HG03558 (cell line): ENCODE measurements at regions not wholly inside any gene's neighbourhood (a gene's known extent, or its start where the extent isn't known, plus 50 kb on each side); places are given as distances from the start of the nearest gene placed in this dataset.
"Not testable (repeated sequence)": the region's sequence is repeated elsewhere in the genome, so short reads cannot be mapped to it uniquely, and the experiment has no call there.

Source experiments
- ATAC-seq: cut with Tn5 transposase; IDR thresholded peaks from one replicate; pipeline ENCODE4 v1.9.1; 2021; ENCODE audit warnings: moderate number of reproducible peaks; ENCODE audit not compliant: unreplicated experiment; ENCODE audit errors: extremely low read depth

DNA sequence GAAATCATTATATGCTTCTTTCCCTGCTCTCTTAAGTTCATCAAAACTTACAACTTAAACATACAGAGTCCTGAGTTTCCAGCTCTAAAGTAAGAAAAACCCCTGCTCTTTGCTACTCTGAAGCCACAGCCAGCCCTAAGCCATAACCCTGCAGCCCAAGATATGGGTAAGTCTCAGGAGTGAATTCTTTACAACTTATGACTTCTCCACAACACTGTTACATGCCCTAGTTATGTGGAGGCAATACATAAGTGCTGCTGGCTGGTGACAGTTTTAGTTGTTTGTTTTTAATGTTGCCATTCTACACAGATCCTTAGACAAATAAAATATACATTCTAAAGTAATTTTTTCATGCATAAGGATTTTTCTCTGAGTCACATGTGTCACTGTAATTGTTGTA, 100.2 kb downstream of the FBXO8 start:
- no peak for ATAC-seq

GRCh38 chr4:174181827-174182226, 101.6 kb downstream of the FBXO8 start:
- no peak for ATAC-seq

DNA sequence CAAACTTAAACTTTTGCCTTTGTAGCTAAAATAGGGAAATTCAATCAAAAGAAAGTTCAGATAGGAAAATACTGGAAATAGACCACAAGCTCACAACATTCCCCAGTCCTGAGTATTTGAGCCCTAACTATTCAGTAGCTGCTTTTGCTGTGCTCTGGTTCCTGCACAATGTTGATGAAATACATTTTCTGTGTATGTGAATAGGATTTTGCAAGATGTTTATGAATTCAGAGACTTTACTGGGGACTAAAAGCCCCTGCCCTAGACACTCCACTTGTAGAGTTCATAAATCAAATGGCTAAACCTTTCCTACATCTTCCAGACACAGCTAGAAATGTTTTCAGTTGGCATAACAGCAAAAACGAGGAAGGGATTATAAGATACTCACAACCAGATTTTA, 105.9 kb downstream of the FBXO8 start:
- ATAC-seq: no peak

DNA sequence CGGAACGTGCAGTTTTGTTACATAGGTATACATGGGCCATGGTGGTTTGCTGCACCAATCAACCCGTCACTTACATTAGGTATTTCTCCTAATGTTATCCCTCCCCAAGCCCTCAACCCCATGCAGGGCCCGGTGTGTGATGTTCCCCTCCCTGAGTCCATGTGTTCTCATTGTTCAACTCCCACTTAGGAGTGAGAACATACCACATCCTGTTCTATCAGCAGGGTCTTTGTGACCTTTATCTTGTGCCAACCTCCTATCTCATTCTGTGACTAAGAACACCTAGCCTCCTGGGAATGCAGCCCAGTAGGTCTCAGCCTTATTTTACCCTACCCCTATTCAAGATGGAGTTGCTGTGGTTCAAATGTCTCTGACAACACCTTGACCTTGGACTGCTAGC, 107.6 kb downstream of the FBXO8 start:
- not testable (repeated sequence) for ATAC-seq

- no peak for ATAC-seq
These were observed 110.1 kb downstream of the FBXO8 start for GRCh38 chr4:174173360-174173759.

DNA sequence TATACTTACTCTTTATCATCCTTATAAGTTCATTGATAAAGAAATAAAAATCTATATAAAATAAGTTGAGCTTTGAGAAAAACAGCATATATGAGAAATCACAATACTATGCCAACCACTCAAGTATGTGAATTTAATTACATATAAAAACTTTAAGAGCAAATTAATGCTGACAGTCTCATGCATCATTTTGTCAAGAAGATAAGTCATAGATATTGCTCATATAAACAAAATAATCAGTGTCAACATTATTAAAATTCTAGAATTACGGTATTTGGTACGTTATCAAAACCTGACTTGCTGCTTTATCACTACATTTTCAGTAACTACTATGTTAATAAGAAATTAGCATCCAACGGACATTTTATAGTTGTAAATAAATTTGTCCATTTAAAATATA, 111.2 kb downstream of the FBXO8 start:
- ATAC-seq: no peak

- ATAC-seq: no peak
These were observed 112.6 kb downstream of the FBXO8 start for GRCh38 chr4:174170906-174171305.

- ATAC-seq: no peak
These were observed 113.4 kb downstream of the FBXO8 start for GRCh38 chr4:174170091-174170490.

DNA sequence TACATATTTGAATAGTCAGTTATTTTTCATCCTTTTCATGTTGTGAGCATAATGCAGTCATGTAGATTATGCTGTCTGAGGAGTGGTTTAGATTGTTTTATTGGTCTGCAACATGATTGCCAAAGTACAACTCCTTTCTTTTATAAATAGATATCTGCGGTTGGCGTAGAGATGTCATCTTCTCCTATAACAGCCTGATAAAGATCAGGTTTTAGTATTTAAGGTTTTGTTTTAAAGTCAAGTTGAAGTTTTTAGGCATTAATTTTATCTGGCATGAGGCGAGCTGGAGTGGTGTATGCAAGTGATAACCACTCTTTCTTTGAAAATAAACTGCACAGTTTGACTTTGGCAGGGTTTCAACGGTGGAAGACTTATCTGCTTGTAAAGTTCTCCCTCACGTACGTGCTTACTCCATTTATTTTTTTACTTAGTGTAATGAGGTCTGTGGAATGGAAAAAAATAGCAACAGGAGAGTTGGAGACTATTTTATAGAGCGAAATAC, 126.3 kb downstream of the FBXO8 start:
- ATAC-seq: no peak

- peak; percentile 66 for ATAC-seq
These were observed 127.1 kb downstream of the FBXO8 start for GRCh38 chr4:174156239-174156826.

- ATAC-seq: no peak
These were observed 129.1 kb downstream of the FBXO8 start for GRCh38 chr4:174154215-174154854.

GRCh38 chr4:174152717-174153466, 130.6 kb downstream of the FBXO8 start:
- no peak for ATAC-seq

DNA sequence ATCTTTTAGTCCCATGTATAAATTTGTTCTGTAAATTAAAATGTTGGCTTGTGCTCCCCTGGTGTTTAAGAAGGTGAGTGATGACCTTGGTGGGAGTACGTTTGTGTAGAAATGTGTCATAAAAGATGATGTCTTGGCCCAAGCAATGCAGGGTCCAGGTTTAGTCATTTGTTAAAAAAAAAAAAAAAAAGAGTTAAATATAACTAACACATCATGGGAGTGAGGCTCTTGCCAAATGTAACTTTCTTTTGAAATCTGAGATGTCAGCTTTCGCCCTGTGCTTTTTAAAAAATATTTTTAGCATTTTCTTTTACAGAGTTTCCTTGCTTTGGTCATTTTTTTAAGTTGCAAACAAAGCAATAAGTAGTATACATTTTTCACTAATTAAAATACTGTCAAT, 135.6 kb downstream of the FBXO8 start:
- no peak for ATAC-seq

DNA sequence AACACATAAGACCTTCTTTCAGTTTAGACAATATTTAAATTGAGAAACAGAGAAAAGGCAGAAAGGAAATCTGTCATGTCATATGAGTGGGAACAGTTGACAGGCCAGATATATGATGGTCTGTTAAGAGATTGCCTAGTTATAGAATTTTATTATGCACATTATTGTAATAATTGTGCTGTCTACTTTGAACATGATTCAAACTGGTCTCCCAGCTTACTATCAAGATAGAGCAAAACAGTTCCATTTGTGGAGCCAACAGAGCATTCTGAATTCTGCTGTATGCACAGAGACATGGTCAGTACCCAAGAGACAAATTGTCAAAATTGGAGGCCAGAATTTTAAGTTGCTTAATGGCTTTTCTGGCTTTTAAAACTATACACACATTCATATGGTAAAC, 139.4 kb downstream of the FBXO8 start:
- no peak for ATAC-seq

DNA sequence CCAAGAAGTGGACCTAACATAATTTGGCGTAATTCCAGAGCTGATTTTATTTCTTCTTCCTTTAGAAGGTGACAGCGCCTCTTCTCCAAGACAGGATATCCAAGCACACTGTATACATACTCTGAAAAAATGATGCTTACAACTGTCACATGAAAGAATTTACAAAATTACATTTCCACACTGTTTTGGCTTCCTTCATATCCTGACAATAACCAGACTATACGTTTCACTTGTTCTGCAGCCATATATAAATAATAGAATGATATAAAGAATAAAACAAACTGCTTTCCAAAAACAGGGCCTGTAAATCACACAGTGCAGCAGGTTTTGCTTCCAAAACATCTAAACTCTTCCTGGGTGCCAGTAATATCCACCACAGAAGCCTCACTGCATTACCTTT, 141.6 kb downstream of the FBXO8 start:
- no peak for ATAC-seq

DNA sequence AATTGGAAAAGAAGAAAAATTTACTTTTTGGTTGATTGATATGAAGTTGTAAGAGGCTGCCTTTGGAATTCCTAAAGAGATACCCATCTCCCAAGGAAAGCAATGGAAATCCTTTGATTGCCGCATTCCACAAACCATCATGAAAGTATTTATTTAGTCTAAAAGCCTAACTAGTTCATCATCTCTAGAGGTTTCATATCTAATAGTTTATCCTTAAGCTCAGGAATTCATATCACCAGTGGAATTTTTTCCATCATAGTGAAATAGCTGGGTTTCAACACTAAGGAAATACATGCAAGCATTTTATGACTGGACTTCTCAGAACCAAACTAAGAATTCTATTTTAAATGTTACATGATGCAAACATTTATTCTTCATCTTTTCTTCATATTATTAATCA, 144.9 kb downstream of the FBXO8 start:
- no peak for ATAC-seq

GRCh38 chr4:174137698-174138097, 145.8 kb downstream of the FBXO8 start:
- no peak for ATAC-seq

DNA sequence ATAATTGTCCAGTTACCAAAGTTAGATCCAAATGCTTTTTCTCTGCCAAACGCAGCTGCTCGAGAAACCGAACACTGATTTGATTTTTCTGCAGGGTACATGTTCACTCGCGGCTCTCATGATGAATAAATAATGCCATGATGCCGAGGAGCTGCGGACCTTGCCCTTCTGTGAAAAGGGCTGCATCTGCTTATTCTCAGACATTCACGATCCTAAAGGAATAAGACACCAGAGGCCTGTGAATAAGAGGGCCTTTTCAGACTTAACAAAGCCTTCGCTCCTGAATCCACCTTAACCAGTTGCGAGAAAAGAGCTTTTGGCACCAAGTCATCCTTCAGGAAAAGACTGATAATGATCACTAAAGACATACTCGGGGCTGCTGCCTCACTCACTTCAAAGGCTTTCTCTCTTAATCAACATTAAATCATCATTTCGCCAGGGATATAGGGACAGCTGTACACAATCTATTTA, 147.5 kb downstream of the FBXO8 start:
- ATAC-seq: no peak

GRCh38 chr4:174135530-174135929, 147.9 kb downstream of the FBXO8 start:
- no peak for ATAC-seq

GRCh38 chr4:174134361-174134760, 149.1 kb downstream of the FBXO8 start:
- no peak for ATAC-seq

DNA sequence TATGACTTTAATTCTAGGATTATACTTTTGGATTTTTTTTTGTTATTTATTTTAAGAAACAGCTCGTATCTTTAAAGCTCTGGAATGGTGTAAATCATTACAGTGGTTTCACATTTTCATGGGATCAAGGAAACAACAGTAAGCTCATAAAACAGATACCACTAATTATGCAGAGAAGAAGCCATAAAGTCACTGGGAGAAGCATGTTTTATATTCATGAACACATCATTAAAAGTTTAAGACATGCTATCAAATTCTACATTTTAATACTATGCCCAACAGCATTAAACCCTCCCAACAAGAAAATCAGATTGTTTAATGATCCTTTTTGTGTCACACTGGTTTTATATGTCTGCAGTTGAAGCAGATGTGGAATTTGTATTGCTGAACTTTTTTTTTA, 149.9 kb downstream of the FBXO8 start:
- ATAC-seq: no peak
